NCI-H2081 (cell line): ENCODE measurements at regions not wholly inside any gene's neighbourhood (a gene's known extent, or its start where the extent isn't known, plus 50 kb on each side); places are given as distances from the start of the nearest gene placed in this dataset.
"Not testable (repeated sequence)": the region's sequence is repeated elsewhere in the genome, so short reads cannot be mapped to it uniquely, and the experiment has no call there.

Source experiments
- DNase-seq, 2 experiments: peaks; one replicate each; lab custom pipeline; 2025; lab: John Stamatoyannopoulos, UW

DNA sequence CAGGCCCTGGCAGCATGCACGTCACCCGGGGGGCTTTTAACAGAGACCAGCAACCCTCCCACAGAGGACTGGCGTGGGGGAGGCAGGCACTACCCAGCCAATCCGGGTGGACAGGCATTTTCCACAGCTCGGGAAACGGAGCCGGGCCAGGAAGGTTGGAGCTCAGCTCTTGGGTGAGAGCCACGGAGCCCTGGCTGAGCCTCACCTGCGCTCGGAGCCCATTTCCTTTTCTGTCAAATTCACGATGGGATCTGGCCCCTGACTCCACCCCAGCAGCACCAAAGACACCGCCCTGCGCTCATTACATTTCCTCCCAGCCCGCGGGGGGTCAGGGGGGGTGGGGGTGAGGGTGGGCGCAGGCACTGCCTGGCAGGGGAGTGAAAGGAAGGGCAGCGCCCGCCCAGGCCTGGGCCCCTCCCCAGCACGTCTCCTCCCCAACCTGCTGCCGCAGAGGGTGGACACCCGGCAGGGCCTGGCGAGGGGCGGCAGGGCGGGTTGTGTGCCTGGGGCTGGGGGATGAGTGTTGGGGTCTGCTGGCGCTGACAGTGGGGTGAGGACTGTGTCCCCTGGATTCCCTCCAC is 145.4 kb downstream of the LAT start:
- not testable (repeated sequence) for DNase-seq

GRCh38 chr16:29129458-29130038 is 144.7 kb downstream of the LAT start:
- not testable (repeated sequence) for DNase-seq

GRCh38 chr16:29128732-29129457 is 144.0 kb downstream of the LAT start:
- DNase-seq, result not testable (repeated sequence)

- not testable (repeated sequence) for DNase-seq
Observed at GRCh38 chr16:29127806-29128420, 143.1 kb downstream of the LAT start.

- DNase-seq, result no peak
Observed at GRCh38 chr16:29126616-29127015, 141.8 kb downstream of the LAT start.

DNA sequence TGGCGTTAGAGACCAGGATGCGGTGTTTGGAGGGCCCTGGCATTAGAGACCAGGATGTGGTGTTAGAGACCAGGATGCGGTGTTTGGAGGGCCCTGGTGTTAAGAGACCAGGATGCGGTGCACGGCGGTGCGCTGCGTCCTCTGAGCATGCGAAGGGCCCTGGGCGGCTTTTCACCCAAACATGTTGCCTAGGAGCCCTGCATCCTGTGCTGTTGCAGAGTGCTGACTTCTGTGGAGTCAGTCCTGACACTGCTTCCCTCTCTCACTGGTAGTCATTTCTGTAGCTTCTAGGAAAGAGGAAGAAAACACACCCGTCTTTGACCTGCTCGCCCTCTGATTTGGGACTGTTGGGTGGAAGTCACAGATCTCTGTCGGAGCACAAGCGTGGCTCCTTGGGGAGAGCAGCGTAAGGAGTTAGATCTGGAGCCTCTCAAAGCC is 141.2 kb downstream of the LAT start:
- no peak for DNase-seq

DNA sequence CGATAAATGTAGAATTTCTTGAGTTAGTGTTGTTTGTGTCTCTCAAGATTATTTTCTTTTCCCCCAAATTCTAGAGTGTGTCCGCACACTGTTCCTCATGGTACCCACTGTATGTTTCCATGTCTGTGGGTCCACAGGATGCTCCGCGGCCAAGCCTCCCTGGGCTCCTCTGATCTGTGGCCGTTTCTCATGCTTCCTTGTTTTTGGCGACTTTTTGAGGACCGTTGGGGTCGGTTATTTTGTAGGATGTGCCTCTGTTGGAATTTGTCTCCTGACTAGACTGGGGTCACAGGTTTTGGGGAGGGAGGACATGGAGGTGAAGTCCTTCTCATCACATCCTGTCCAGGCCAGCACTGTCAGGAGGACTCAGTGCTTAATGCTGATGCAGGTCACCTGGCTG is 140.0 kb downstream of the LAT start:
- no peak for DNase-seq

DNA sequence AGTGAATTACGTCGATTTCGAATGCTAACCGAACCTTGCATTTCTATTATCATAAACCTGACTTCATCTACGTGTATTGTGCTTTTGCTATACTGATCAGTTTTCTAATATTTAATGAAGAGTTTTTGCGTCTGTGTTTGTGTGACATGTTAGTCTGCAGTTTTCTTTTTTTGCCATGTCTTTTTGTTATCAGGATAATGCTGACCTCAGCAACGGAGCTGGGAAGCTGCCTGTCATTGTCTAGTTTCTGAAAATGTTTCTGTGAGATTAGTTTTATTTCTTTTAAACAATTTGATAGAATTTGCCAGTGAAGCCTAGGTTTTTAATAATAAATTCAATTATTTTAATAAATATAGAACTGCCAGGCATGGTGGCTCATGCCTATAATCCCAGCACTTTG is 139.3 kb downstream of the LAT start:
- not testable (repeated sequence) for DNase-seq

DNA sequence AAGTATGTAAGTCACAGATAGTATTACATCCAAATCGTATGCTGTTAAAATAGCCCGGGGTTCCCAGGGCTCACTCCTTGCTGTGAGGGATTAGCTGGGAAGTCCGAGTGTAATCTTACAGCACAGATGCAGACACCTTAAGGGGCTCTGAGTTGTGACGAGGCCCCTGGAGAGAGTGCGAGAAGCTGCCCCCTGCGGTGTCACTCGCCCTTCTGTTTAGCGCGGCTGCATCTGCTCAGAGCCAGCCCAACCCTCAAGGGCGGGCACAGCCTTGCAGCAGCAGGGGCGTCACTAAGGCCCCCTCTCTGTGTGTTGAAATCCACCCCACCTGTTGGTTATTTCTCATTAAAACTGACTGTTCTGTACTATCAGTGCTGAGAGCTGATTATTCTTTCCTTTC is 135.8 kb downstream of the LAT start:
- DNase-seq, result not testable (repeated sequence)

- DNase-seq, result not testable (repeated sequence)
Observed at GRCh38 chr16:29118301-29118957, 133.6 kb downstream of the LAT start.

DNA sequence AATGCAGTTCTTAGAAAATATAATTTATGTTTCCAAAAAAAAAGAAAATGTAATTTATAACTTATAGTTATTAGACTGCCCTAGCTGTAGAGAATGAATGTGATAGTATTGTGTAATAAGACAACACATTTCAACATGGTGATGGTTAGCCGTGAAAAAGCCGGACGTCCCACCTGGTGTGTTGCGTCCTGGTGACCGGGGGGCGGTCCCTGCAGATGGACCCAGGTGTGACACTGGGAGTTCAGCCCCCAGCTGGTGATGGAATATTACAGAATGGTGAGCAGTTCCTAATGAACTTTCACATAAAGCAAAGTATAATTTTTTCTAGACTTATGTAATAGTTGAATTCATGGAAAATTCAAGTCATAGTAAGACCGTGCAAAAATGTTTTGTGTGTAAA is 132.8 kb downstream of the LAT start:
- no peak for DNase-seq

DNA sequence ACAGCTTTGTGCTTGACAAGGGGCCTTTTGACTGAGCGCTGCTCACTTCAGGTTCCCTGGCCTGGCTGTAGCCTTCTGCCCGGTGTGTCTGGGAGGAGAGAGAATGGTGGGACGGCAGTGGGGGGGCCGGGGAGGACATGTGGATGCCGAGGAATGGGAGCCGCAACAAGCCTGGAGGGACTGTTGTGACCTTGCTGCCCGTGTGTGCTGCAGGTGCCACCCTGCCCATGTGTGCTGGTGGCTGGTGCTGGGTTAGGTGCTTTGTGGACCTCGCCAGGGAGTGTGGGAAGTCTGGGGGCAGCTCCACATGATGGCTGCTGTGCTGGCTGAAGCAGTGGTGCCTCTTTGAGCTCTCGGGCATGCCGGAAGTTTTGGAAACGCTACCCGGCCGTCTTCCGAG is 132.1 kb downstream of the LAT start:
- DNase-seq, result no peak

GRCh38 chr16:29116207-29116606 is 131.4 kb downstream of the LAT start:
- DNase-seq, result not testable (repeated sequence)

DNA sequence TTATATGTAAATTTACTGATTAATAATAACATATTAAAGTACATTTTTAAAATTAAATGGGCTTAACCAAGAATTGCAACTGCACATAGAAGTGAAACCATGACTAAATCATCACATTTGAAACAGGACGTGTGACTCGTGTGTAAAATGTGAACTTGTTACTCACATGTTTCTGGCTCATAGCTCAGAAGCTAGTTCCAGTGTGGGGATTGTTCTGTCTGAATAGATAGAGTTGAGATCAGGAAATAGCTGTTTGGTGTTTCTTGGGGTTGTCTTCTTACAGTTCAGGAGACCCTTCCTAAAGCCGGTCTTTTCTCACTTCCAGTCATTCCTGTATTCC is 130.9 kb downstream of the LAT start:
- not testable (repeated sequence) for DNase-seq

DNA sequence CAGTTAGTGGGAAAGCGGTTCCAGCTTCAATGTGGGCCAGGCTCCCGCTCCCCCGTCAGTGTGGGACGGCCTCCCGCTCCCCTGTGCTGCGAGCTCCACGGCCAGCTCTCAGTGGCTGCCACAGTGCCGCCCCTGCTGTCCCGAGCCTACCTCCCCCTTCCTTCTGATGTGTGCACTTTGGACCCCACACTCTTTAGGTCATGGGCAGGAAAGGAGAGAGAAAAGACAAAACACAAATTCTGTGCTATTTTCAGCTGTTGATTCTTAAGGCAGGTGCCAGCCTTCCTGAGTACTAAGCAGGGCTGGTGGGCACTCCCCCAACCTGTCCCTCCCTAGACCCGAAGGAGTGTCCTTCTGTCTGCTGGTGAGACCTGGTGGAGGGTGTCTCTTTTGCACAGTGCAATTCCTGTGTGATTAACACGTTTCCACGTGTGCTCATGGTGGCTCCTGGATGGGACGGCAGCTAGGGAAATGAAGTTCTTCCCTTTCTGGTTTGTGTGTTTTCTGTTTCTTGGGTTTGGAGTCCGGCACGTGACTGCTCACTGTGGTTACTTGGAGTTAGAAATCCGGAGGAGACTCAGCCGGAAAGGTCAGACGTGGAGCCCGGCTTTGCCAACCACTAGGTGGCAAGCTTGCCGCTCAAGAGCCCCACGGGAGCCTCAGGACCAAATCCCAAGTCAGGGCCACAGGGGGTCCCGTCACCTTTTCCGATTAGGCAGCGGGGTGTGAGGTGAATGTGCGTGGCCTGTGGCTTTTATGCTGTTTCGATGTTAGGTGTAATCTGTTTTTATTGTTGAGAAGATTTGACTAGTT is 130.3 kb downstream of the LAT start:
- peak in 1 of 2 experiments; percentile 5 for DNase-seq

- no peak for DNase-seq
Observed at GRCh38 chr16:29114574-29114973, 129.7 kb downstream of the LAT start.

GRCh38 chr16:29113446-29113845 is 128.6 kb downstream of the LAT start:
- DNase-seq, result not testable (repeated sequence)

- no peak for DNase-seq
Observed at GRCh38 chr16:29112755-29113347, 128.0 kb downstream of the LAT start.

- DNase-seq, result not testable (repeated sequence)
Observed at GRCh38 chr16:29111901-29112680, 127.2 kb downstream of the LAT start.

- no peak for DNase-seq
Observed at GRCh38 chr16:29111421-29111820, 126.6 kb downstream of the LAT start.
